ENCODE measurements at regions not wholly inside any gene's neighbourhood (a gene's known extent, or its start where the extent isn't known, plus 50 kb on each side); places are given as distances from the start of the nearest gene placed in this dataset.

GRCh38 chr5:33272288-33272687 is 168.5 kb upstream of the TARS1 start:
- no peak overlapping the region for H3K9ac ChIP-seq (ENCODE audit: low read depth in 1 of 2, low read length in 2 of 2)
- no peaks in the 10 kb centered on the region for H3K9me3 ChIP-seq (ENCODE audit: control insufficient read depth in 4 of 4, low read length in 3 of 4)
- H3K4me3 ChIP-seq (ENCODE audit: low read depth in 1 of 3, low read length in 3 of 3): no peak overlapping the region
- 81% methylated on average over 3 of the region's 3 CpGs for WGBS
- no peaks in the 10 kb centered on the region for H3K36me3 ChIP-seq (ENCODE audit: control insufficient read depth in 4 of 4, insufficient read depth in 3 of 4, low read depth in 1 of 4, low read length in 3 of 4)
- H3K27me3 ChIP-seq (ENCODE audit: control insufficient read depth in 4 of 4, insufficient read depth in 4 of 4, low read length in 3 of 4): no peaks in the 10 kb centered on the region
- DNase-seq (ENCODE audit: low spot score): no peak
- no peak overlapping the region for H3K27ac ChIP-seq (ENCODE audit: low read depth in 1 of 2, low read length in 2 of 2)
- no peak for TF ChIP-seq GABPA (IDR thresholded peaks at IDR 0.05 in 1 of 2, conservative IDR thresholded peaks at IDR 0.05 in 1 of 2)
- TF ChIP-seq SP1 (IDR thresholded peaks at IDR 0.05): no peak
- TF ChIP-seq YY1 (IDR thresholded peaks at IDR 0.05): no peak
- TF ChIP-seq HNF4G (IDR thresholded peaks at IDR 0.05): no peak
- no peak for TF ChIP-seq CTCF (IDR thresholded peaks at IDR 0.05; ENCODE audit: low read depth, low read length, missing input control)
- no peak for TF ChIP-seq NR2F2 (IDR thresholded peaks at IDR 0.05)
- TF ChIP-seq EGR1 (IDR thresholded peaks at IDR 0.05; ENCODE audit: low read depth in 2 of 2): no peak
- no peaks in the 10 kb centered on the region for H3K4me1 ChIP-seq (ENCODE audit: control insufficient read depth in 4 of 4, insufficient read depth in 4 of 4, low read length in 3 of 4)

DNA sequence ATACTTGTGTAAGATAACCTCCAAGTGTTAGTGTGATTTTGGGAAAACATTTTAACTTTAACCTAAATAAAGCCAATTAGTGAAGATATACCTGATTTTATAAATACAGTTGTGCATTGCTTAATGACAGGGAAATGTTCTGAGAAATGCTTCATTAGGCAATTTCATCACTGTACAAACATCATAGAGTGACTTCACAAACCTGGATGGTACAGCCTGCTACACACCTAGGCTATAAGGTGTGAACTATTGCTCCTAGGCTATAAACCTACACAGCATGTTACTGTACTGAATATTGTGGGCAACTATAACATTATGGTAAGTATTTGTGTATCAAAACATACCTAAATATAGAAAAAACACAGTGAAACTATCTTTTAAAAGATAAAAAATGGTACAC is 166.8 kb upstream of the TARS1 start:
- H3K9ac ChIP-seq (ENCODE audit: low read depth in 1 of 2, low read length in 2 of 2): no peak overlapping the region
- TF ChIP-seq TAF1 (conservative IDR thresholded peaks at IDR 0.05) (no peak), FOXA1 (IDR thresholded peaks at IDR 0.05) (no peak), RXRA (IDR thresholded peaks at IDR 0.05) (no peak), EGR1 (IDR thresholded peaks at IDR 0.05; ENCODE audit: low read depth in 2 of 2) (no peak), RAD21 (IDR thresholded peaks at IDR 0.05) (no peak), FOXA2 (IDR thresholded peaks at IDR 0.05) (no peak), HNF4G (IDR thresholded peaks at IDR 0.05) (no peak), JUND (IDR thresholded peaks at IDR 0.05) (no peak), CTCF (IDR thresholded peaks at IDR 0.05; ENCODE audit: low read depth, low read length, missing input control) (no peak), ZBTB33 (IDR thresholded peaks at IDR 0.05) (no peak), HNF4A (conservative IDR thresholded peaks at IDR 0.05) (no peak), YY1 (IDR thresholded peaks at IDR 0.05) (no peak), GABPA (IDR thresholded peaks at IDR 0.05 in 1 of 2, conservative IDR thresholded peaks at IDR 0.05 in 1 of 2) (no peak), SP1 (IDR thresholded peaks at IDR 0.05) (no peak), NR2F2 (IDR thresholded peaks at IDR 0.05) (no peak)
- TF ChIP-seq, protein P1, sequence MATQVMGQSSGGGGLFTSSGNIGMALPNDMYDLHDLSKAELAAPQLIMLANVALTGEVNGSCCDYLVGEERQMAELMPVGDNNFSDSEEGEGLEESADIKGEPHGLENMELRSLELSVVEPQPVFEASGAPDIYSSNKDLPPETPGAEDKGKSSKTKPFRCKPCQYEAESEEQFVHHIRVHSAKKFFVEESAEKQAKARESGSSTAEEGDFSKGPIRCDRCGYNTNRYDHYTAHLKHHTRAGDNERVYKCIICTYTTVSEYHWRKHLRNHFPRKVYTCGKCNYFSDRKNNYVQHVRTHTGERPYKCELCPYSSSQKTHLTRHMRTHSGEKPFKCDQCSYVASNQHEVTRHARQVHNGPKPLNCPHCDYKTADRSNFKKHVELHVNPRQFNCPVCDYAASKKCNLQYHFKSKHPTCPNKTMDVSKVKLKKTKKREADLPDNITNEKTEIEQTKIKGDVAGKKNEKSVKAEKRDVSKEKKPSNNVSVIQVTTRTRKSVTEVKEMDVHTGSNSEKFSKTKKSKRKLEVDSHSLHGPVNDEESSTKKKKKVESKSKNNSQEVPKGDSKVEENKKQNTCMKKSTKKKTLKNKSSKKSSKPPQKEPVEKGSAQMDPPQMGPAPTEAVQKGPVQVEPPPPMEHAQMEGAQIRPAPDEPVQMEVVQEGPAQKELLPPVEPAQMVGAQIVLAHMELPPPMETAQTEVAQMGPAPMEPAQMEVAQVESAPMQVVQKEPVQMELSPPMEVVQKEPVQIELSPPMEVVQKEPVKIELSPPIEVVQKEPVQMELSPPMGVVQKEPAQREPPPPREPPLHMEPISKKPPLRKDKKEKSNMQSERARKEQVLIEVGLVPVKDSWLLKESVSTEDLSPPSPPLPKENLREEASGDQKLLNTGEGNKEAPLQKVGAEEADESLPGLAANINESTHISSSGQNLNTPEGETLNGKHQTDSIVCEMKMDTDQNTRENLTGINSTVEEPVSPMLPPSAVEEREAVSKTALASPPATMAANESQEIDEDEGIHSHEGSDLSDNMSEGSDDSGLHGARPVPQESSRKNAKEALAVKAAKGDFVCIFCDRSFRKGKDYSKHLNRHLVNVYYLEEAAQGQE (IDR thresholded peaks at IDR 0.05): no peak
- TF ChIP-seq, protein P2, sequence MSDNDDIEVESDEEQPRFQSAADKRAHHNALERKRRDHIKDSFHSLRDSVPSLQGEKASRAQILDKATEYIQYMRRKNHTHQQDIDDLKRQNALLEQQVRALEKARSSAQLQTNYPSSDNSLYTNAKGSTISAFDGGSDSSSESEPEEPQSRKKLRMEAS (IDR thresholded peaks at IDR 0.05): no peak
- TF ChIP-seq, protein P3, sequence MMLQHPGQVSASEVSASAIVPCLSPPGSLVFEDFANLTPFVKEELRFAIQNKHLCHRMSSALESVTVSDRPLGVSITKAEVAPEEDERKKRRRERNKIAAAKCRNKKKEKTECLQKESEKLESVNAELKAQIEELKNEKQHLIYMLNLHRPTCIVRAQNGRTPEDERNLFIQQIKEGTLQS (IDR thresholded peaks at IDR 0.05): no peak
- H3K36me3 ChIP-seq (ENCODE audit: control insufficient read depth in 4 of 4, insufficient read depth in 3 of 4, low read depth in 1 of 4, low read length in 3 of 4): no peaks in the 10 kb centered on the region
- no peaks in the 10 kb centered on the region for H3K27me3 ChIP-seq (ENCODE audit: control insufficient read depth in 4 of 4, insufficient read depth in 4 of 4, low read length in 3 of 4)
- no peak overlapping the region for H3K4me3 ChIP-seq (ENCODE audit: low read depth in 1 of 3, low read length in 3 of 3)
- H3K9me3 ChIP-seq (ENCODE audit: control insufficient read depth in 4 of 4, low read length in 3 of 4): no peaks in the 10 kb centered on the region
- H3K27ac ChIP-seq (ENCODE audit: low read depth in 1 of 2, low read length in 2 of 2): no peak overlapping the region
- no peak for DNase-seq (ENCODE audit: low spot score)
- H3K4me1 ChIP-seq (ENCODE audit: control insufficient read depth in 4 of 4, insufficient read depth in 4 of 4, low read length in 3 of 4): no peaks in the 10 kb centered on the region
